OCI-M2 (cell line): ENCODE measurements at regions not wholly inside any gene's neighbourhood (a gene's known extent, or its start where the extent isn't known, plus 50 kb on each side); places are given as distances from the start of the nearest gene placed in this dataset.

Experiments
- DNase-seq: peaks from one replicate; lab custom pipeline; 2025; ENCODE audit not compliant: unreplicated experiment; lab: John Stamatoyannopoulos, UW

- DNase-seq, result no peak
These were observed 145.0 kb upstream of the FTMT start for GRCh38 chr5:121706686-121707085.

DNA sequence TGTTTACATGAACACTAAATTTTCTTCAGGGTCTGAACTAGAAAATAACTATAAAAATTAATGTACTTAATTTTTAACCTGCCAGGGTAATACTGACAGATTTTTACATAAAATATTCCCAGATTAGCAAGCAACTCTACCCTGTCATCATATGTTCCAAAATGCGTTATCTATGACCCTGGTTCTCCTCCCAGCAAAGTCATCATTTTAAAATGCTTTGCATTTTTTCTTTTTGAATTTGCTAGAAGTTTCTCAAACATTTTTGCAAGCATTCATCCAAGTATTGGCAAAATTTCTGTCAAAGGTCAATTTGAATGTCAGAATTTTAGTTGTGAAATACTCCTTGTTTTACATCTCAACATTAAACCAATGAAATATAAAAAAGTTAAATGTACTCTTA, 144.5 kb upstream of the FTMT start:
- no peak for DNase-seq

DNA sequence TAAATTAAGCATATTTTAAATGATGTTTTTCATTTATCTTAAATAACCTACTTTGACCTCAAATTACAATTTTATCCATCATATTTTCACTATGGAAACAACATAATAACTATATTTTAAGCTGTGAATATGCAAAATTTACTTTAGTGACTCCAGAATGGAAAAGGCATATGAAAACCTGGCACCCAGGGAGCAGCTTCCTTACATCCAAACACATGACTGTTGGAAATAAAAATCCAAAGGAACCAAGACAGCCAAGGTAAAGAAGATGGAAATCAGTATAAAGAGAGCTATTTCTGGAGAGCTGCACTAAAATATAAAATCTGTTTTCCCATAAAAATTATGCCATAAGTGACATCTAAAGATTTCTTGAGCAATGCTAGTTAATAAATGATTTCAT, 140.3 kb upstream of the FTMT start:
- no peak for DNase-seq

DNA sequence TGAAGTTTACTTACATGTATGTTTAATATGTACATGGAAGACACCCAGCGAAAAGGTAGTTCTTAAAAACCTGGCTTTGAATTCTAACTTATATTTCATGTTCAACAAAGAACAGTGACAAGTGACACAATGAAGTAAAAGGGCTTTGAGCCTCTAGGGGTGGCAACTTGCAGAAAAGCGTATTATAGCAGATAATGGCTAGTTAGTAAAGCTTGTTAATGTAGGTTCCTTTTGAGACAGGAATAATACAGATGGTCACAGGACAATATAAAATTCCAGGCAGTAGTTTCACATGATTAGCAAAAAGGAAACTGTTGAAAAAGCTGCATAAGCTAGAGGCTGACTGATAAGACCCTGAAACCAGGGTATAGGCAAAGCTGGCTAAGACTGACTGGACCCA, 132.4 kb upstream of the FTMT start:
- DNase-seq, result no peak

DNA sequence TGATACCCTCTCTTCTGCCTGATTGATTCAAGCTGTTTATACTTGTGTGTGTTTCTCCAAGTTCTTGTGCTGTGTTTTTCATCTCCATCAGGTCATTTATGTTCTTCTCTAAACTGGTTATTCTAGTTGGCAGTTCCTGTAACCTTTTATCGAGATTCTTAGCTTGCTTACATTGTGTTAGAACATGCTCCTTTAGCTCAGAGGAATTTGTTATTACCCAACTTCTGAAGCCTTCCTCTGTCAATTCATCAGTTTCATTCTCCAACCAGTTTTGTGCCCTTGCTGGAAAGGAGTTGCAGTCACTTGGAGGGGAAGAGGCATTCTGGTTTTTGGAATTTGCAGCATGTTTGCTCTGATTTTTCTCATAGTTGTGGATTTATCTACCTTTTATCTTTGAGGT, 126.2 kb upstream of the FTMT start:
- DNase-seq, result no peak

GRCh38 chr5:121726991-121727390, 124.7 kb upstream of the FTMT start:
- DNase-seq, result no peak

GRCh38 chr5:121731377-121731776, 120.3 kb upstream of the FTMT start:
- DNase-seq, result no peak

GRCh38 chr5:121735618-121736017, 116.1 kb upstream of the FTMT start:
- DNase-seq, result no peak

- no peak for DNase-seq
These were observed 114.6 kb upstream of the FTMT start for GRCh38 chr5:121737120-121737519.

DNA sequence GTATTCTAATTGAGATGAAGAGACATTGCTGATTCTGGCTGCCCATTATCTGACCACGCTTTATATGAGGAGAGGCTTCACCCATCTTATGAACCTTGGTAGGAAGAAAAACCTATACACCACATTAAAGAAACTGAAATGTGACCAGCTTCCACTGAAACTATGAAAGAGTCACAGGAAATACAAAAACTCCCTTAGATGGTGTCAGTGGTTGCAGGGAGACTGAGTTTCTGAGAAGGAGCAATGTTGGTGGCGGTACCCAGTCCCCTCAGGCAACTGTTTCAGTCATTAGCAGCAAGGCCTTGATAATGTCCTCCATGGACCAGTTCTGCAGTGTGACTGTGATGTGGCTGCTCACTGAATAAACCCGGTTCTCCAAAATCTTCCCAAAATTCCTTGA, 110.5 kb upstream of the FTMT start:
- DNase-seq, result no peak

DNA sequence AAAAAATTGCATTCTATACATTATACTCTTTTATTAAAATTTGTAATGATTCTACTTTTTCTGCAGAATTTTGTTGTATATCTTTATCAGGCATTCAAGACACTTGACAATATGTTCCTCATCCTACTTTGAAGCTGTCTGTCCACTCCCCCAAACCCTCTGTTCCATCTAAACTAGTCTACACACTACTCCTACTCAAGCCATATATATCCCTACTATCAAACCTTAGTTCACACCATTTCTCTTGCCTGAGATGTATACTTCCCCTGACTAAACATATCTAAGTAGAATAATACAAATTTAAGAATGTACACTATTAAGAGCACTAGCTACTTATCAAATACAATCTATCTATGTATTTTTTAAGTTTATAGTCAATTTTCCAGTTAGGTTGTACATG, 107.1 kb upstream of the FTMT start:
- no peak for DNase-seq

- no peak for DNase-seq
These were observed 106.3 kb upstream of the FTMT start for GRCh38 chr5:121745407-121745806.

GRCh38 chr5:121746763-121747162, 104.9 kb upstream of the FTMT start:
- DNase-seq, result no peak

DNA sequence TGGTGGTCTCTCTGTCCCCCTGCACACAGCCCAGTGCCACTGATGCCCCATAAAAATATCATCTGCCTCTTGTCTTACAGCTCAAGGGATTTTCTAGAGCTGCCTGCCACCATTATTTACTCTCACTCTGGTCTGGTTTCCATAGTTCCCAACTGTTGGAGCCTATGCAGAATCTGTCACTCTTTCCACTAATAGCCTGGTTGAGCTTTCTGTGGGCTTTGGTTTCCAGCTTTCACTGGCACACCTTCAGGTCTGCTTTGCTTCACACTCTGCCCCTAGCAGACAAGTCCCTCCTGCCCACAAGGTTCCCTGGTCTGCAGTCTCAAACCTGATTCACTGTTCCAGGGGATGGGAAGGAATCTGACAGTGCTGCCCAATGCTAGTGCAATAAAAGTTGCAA, 103.0 kb upstream of the FTMT start:
- no peak for DNase-seq

GRCh38 chr5:121752149-121752548, 99.5 kb upstream of the FTMT start:
- no peak for DNase-seq

DNA sequence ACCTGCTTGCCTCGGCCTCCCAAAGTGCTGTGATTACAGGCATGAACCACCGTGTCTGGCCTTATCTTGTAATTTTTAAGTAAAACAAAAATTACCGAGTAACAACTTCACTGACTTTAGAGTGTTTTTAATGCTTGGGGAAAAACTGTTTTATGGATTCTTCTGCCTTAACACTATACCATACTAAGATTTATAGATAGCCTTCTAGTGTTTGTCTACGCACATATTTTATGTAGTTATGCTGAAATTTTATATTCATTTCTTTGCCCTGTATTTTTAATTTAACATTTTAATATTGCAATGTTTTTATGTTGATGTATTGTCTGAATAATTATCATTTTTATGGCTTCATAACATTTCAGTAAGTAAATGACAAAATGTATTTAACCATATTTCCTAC, 96.4 kb upstream of the FTMT start:
- DNase-seq, result no peak

GRCh38 chr5:121757753-121758152, 93.9 kb upstream of the FTMT start:
- no peak for DNase-seq

DNA sequence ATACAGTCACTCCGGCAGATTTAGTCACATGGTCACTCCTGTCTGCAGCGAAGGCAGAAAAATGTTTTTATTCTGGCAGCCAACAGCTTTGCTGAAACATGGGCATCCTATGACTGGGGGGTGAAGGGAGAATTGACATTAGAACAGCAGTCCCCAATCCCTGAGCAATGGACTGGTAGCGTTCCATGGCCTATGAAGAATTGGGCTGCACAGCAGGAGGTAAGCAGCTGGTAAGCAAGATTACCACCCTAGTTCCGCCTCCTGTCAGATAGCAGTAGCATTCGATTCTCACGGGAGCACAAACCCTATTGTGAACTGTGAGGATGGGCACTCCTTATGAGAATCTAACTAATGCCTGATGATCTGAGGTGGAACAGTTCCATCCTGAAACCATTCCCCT, 93.1 kb upstream of the FTMT start:
- peak; percentile 50 for DNase-seq

DNA sequence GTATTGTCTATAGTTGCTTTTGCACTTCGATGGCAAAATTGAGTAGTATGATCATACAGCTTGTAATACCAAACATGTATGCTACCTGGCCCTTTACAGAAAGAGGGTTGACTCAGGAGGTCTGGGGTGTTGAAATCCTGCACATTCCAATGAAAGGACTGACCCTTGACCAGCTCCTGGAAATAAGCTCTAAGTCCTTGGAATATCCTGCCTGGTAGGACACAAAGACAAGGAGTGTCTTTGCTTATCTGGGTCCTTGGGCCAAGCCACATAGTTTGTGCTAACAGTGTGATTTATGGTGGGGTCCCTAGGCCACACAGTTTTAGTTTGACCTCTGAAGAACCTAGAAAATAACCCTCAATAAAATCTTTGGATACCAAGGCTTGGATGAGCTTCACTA, 89.3 kb upstream of the FTMT start:
- DNase-seq, result no peak

- no peak for DNase-seq
These were observed 88.0 kb upstream of the FTMT start for GRCh38 chr5:121763665-121764064.

DNA sequence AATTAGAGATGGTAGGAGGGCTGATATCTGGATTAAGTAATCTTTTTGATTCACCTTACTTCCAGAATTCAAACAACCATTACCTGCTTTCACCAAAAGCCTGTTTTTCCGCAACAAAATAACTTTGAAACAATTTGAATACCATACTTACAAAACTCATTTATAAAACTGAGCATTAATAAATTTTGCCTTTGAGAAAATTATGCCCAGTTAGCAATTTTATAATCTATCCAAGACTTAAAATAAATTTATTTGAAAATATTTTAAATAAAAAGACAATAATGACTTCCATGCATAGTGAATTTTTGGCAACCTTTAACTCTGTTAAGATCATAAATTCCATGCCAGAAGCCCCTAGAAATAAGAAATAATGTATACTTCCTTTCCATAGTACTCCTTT, 71.3 kb upstream of the FTMT start:
- DNase-seq, result no peak

DNA sequence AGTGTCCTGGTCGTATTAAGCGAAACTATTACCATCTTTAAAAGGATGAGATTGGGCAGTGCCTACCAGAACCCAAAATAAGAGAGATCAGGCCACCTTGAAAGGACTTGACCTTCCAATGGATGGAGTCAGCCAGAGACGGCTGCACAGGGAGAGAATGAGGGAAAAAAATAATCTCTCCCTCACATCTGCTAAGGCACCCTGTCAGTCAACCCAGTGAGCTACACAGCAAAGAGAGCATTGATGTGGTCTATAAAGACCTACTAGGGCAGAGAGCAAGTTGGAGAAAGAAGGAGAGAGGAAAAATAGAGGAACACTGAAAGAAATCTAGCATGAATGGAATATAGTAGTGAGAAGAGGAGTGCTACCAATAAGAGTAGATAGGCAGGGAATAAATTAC, 68.0 kb upstream of the FTMT start:
- no peak for DNase-seq

DNA sequence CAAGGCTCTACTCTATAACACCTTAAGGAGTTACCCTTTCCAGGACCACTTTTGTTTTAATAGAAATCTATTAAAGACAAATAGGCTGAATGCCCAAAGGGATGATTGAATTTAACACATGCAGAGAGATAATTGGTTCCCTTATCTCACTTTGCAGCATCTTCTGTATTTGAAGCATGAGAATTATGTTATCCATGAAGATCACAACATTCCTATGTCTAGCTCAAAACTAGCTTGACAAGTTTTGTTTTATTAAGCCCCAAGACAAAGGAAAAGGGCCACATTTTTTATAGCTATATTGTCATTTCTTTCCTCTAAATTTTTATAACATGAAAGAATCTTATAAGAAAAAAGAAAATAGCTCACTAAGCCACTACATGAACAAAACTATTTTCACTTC, 57.9 kb upstream of the FTMT start:
- no peak for DNase-seq

GRCh38 chr5:121795511-121795910, 56.2 kb upstream of the FTMT start:
- no peak for DNase-seq
